GM23338 (cell line): ENCODE measurements at regions not wholly inside any gene's neighbourhood (a gene's known extent, or its start where the extent isn't known, plus 50 kb on each side); places are given as distances from the start of the nearest gene placed in this dataset.

Source experiments
- ATAC-seq: fragments of 200-7000 bp; cut with Tn5 transposase; 3 replicates; pipeline ENCODE4 v1.9.1; 2020
- DNase-seq: peaks from one replicate; pipeline ENCODE4 v3.0.0-alpha.2; 2015; ENCODE audit warnings: low spot score
- H2AFZ ChIP-seq: fragments of 200-600 bp; sonication (generic); 2 replicates; pipeline ENCODE4 v1.8.0; 2016; ENCODE audit warnings: antibody characterized with exemption, mild to moderate bottlenecking, moderate library complexity
- H3F3A ChIP-seq: fragments of 200-600 bp; sonication (generic); replicated peaks from 2 replicates; pipeline ENCODE4 v1.8.0; 2017; ENCODE audit warnings: antibody characterized with exemption, mixed run types, low read depth
- H3K27ac ChIP-seq: fragments of 200-600 bp; sonication (generic); 2 replicates; pipeline ENCODE4 v1.6.1; 2016; ENCODE audit warnings: low read depth
- H3K27me3 ChIP-seq: fragments of 200-600 bp; sonication (generic); 2 replicates; pipeline ENCODE4 v1.8.0; 2016; ENCODE audit warnings: mild to moderate bottlenecking, mixed run types, moderate library complexity; ENCODE audit not compliant: insufficient read depth
- H3K36me3 ChIP-seq: fragments of 200-600 bp; sonication (generic); 2 replicates; pipeline ENCODE4 v1.8.0; 2016; ENCODE audit warnings: mild to moderate bottlenecking; ENCODE audit not compliant: insufficient read depth
- H3K4me1 ChIP-seq: fragments of 200-600 bp; sonication (generic); 2 replicates; pipeline ENCODE4 v1.8.0; 2016; ENCODE audit warnings: mild to moderate bottlenecking, moderate library complexity; ENCODE audit not compliant: insufficient read depth
- H3K4me2 ChIP-seq: fragments of 200-600 bp; sonication (generic); 2 replicates; pipeline ENCODE4 v1.7.1; 2017; ENCODE audit warnings: mixed run types
- H3K4me3 ChIP-seq: fragments of 200-600 bp; sonication (generic); 2 replicates; pipeline ENCODE4 v1.6.1; 2016; ENCODE audit warnings: mixed run types
- H3K79me2 ChIP-seq: fragments of 200-600 bp; sonication (generic); replicated peaks from 2 replicates; pipeline ENCODE4 v1.8.0; 2017; ENCODE audit warnings: mild to moderate bottlenecking; ENCODE audit not compliant: insufficient read depth
- H3K9me2 ChIP-seq: fragments of 200-600 bp; sonication (generic); 2 replicates; pipeline ENCODE4 v1.8.0; 2017; ENCODE audit not compliant: insufficient read depth
- H4K20me1 ChIP-seq: fragments of 200-600 bp; sonication (generic); replicated peaks from 2 replicates; pipeline ENCODE4 v1.8.0; 2017; ENCODE audit warnings: mild to moderate bottlenecking; ENCODE audit not compliant: insufficient read depth
- H3K27ac Mint-ChIP-seq: 2 replicates; pipeline ENCODE4 v1.8.0; 2020; ENCODE audit warnings: inconsistent platforms, mild to moderate bottlenecking, moderate library complexity, mixed read lengths
- H3K27me3 Mint-ChIP-seq: 3 replicates; pipeline ENCODE4 v1.8.0; 2022; ENCODE audit warnings: low read depth, mild to moderate bottlenecking, moderate library complexity, mixed read lengths, inconsistent platforms; ENCODE audit not compliant: insufficient read depth, poor library complexity
- H3K36me3 Mint-ChIP-seq: 3 replicates; pipeline ENCODE4 v1.8.0; 2021; ENCODE audit warnings: low read depth, mild to moderate bottlenecking, inconsistent platforms, moderate library complexity, mixed read lengths
- H3K4me1 Mint-ChIP-seq: 3 replicates; pipeline ENCODE4 v1.8.0; 2020; ENCODE audit warnings: mild to moderate bottlenecking, inconsistent platforms, mixed read lengths
- H3K4me3 Mint-ChIP-seq: 3 replicates; pipeline ENCODE4 v1.8.0; 2021; ENCODE audit warnings: moderate library complexity, mild to moderate bottlenecking, inconsistent platforms, mixed read lengths
- H3K9me3 Mint-ChIP-seq: 3 replicates; pipeline ENCODE4 v1.8.0; 2020; ENCODE audit warnings: moderate library complexity, mild to moderate bottlenecking, inconsistent platforms, mixed read lengths
- CREB1 ChIP-seq: fragments of 250-450 bp; sonication (Bioruptor Pico); IDR thresholded peaks from 2 replicates; pipeline ENCODE4 v1.5.0; 2020; ENCODE audit warnings: low read depth, mild to moderate bottlenecking, moderate library complexity
- CTCF ChIP-seq, 2 experiments: fragments of 200-600 bp in 1 of 2; sonication (generic) in 1 of 2; conservative IDR thresholded peaks; 2 replicates each; pipeline versions ENCODE4 v1.5.1 to v1.6.1; 2016 to 2017; ENCODE audit warnings: antibody characterized with exemption in 2 of 2, low read depth in 2 of 2, mild to moderate bottlenecking in 2 of 2, moderate library complexity in 1 of 2
- EZH2 ChIP-seq: fragments of 200-600 bp; sonication (generic); IDR thresholded peaks from one replicate; pipeline ENCODE4 v1.8.0; 2017; ENCODE audit warnings: antibody characterized with exemption, mild to moderate bottlenecking, low read depth; ENCODE audit not compliant: unreplicated experiment
- EZH2phosphoT487 ChIP-seq: fragments of 200-600 bp; sonication (generic); IDR thresholded peaks from one replicate; pipeline ENCODE4 v1.8.1; 2018; ENCODE audit warnings: antibody characterized with exemption; ENCODE audit not compliant: unreplicated experiment
- JUNB ChIP-seq: IDR thresholded peaks from one replicate; pipeline ENCODE4 v1.6.1; 2016; ENCODE audit warnings: antibody characterized with exemption; ENCODE audit not compliant: unreplicated experiment
- NANOG ChIP-seq: IDR thresholded peaks from 2 replicates; pipeline ENCODE4 v1.6.1; 2016; ENCODE audit warnings: antibody characterized with exemption, borderline replicate concordance
- POLR2AphosphoS5 ChIP-seq: IDR thresholded peaks from 2 replicates; pipeline ENCODE4 v1.6.1; 2016; ENCODE audit warnings: antibody characterized with exemption, low read depth
- STAT1 ChIP-seq: IDR thresholded peaks from one replicate; pipeline ENCODE4 v1.6.1; 2016; ENCODE audit warnings: antibody characterized with exemption; ENCODE audit not compliant: unreplicated experiment
- ZNF114 ChIP-seq: fragments of 250-450 bp; sonication (Bioruptor Pico); IDR thresholded peaks from 2 replicates; pipeline ENCODE4 v1.5.0; 2020; ENCODE audit warnings: mild to moderate bottlenecking, moderate library complexity
- ZNF331 ChIP-seq: fragments of 250-450 bp; sonication (Bioruptor Pico); IDR thresholded peaks from 2 replicates; pipeline ENCODE4 v1.5.0; 2020; ENCODE audit warnings: low read depth, mild to moderate bottlenecking, moderate library complexity
- ZNF462 ChIP-seq: fragments of 250-450 bp; sonication (Bioruptor Pico); IDR thresholded peaks from 2 replicates; pipeline ENCODE4 v1.5.0; 2020; ENCODE audit warnings: mild to moderate bottlenecking, moderate library complexity
- TF ChIP-seq, protein P1 (sequence below): IDR thresholded peaks from one replicate; pipeline ENCODE4 v1.6.1; 2018; ENCODE audit warnings: antibody characterized with exemption; ENCODE audit not compliant: unreplicated experiment
- TF ChIP-seq, protein P2 (sequence below): IDR thresholded peaks from 2 replicates; pipeline ENCODE4 v1.6.1; 2016; ENCODE audit warnings: antibody characterized with exemption

GRCh38 chrX:129025376-129025775 lies 497.9 kb downstream of the SMARCA1 start:
- Histone ChIP-seq H3K4me1 (0 out of 2 replicates have a peak, but pooled peaks cover 7% of the 10 kb centered on the region), H3K4me2 (no peak overlapping the region)

More at GRCh38 chrX:129025376-129025775, 497.9 kb downstream of the SMARCA1 start:
- Histone ChIP-seq H3K79me2 (no peaks in the 10 kb centered on the region), H3F3A (no peaks in the 10 kb centered on the region), H4K20me1 (no peaks in the 10 kb centered on the region), H3K9me2 (no peaks in the 10 kb centered on the region), H3K27me3 (no peaks in the 10 kb centered on the region), H2AFZ (no peak overlapping the region), H3K36me3 (no peaks in the 10 kb centered on the region), H3K4me3 (no peak overlapping the region), H3K27ac (no peak overlapping the region)
- Mint-ChIP-seq H3K9me3 (peaks cover 6% of the 10 kb centered on the region; the same call in 1 of the 3 replicates), H3K4me1 (peaks cover 5% of the 10 kb centered on the region; the same call in 2 of the 3 replicates), H3K4me3 (no peak overlapping the region), H3K36me3 (peaks cover 6% of the 10 kb centered on the region; the same call in 2 of the 3 replicates), H3K27me3 (no peaks in the 10 kb centered on the region), H3K27ac (no peak overlapping the region)
- no peak for TF ChIP-seq ZNF331 (CRISPR knock-in tag)
- no peak for TF ChIP-seq EZH2
- no peak for TF ChIP-seq CREB1 (CRISPR knock-in tag)
- no peak for TF ChIP-seq ZNF462 (CRISPR knock-in tag)
- TF ChIP-seq STAT1: no peak
- TF ChIP-seq, protein P1, sequence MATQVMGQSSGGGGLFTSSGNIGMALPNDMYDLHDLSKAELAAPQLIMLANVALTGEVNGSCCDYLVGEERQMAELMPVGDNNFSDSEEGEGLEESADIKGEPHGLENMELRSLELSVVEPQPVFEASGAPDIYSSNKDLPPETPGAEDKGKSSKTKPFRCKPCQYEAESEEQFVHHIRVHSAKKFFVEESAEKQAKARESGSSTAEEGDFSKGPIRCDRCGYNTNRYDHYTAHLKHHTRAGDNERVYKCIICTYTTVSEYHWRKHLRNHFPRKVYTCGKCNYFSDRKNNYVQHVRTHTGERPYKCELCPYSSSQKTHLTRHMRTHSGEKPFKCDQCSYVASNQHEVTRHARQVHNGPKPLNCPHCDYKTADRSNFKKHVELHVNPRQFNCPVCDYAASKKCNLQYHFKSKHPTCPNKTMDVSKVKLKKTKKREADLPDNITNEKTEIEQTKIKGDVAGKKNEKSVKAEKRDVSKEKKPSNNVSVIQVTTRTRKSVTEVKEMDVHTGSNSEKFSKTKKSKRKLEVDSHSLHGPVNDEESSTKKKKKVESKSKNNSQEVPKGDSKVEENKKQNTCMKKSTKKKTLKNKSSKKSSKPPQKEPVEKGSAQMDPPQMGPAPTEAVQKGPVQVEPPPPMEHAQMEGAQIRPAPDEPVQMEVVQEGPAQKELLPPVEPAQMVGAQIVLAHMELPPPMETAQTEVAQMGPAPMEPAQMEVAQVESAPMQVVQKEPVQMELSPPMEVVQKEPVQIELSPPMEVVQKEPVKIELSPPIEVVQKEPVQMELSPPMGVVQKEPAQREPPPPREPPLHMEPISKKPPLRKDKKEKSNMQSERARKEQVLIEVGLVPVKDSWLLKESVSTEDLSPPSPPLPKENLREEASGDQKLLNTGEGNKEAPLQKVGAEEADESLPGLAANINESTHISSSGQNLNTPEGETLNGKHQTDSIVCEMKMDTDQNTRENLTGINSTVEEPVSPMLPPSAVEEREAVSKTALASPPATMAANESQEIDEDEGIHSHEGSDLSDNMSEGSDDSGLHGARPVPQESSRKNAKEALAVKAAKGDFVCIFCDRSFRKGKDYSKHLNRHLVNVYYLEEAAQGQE: no peak
- no peak for TF ChIP-seq POLR2AphosphoS5
- no peak for TF ChIP-seq CTCF (conservative IDR thresholded peaks at IDR 0.05; ENCODE audit: low read depth in 2 of 2)
- no peak for TF ChIP-seq JUNB
- no peak for TF ChIP-seq ZNF114
- TF ChIP-seq, protein P2, sequence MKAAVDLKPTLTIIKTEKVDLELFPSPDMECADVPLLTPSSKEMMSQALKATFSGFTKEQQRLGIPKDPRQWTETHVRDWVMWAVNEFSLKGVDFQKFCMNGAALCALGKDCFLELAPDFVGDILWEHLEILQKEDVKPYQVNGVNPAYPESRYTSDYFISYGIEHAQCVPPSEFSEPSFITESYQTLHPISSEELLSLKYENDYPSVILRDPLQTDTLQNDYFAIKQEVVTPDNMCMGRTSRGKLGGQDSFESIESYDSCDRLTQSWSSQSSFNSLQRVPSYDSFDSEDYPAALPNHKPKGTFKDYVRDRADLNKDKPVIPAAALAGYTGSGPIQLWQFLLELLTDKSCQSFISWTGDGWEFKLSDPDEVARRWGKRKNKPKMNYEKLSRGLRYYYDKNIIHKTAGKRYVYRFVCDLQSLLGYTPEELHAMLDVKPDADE: no peak
- TF ChIP-seq EZH2phosphoT487: no peak
- TF ChIP-seq NANOG: no peak
- no peak for ATAC-seq
- no peak for DNase-seq
